ENCODE measurements at regions not wholly inside any gene's neighbourhood (a gene's known extent, or its start where the extent isn't known, plus 50 kb on each side); places are given as distances from the start of the nearest gene placed in this dataset.

DNA sequence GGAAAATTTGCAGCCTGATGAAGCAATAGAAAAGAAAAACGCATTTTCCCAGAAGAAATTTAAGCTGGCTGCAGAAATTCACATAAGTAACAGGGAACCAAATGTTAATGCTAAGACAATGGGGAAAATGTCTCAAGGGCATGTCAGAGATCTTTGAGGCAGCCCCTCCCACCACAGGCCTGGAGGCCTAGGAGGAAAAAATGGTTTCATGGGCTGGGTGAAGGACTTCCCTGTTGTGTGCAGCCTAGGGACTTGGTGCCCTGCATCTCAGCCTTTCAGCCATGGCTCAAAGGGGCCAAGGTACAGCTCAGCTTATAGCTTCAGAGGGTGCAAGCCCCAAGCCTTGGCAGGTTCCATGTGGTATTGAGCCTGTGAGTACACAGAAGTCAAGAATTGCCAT, 476.1 kb upstream of the DPP6 start:
- ChIA-PET POLR2A (no interaction called here), CTCF (no interaction called here)
- Mint-ChIP-seq H3K36me3 (ENCODE audit: low read depth) (no peaks in the 10 kb centered on the region), H3K27ac (no peak overlapping the region), H3K4me3 (no peak overlapping the region), H3K27me3 (no peaks in the 10 kb centered on the region), H3K9me3 (peaks cover 24% of the 10 kb centered on the region), H3K4me1 (no peaks in the 10 kb centered on the region)
- DNase-seq: no peak

DNA sequence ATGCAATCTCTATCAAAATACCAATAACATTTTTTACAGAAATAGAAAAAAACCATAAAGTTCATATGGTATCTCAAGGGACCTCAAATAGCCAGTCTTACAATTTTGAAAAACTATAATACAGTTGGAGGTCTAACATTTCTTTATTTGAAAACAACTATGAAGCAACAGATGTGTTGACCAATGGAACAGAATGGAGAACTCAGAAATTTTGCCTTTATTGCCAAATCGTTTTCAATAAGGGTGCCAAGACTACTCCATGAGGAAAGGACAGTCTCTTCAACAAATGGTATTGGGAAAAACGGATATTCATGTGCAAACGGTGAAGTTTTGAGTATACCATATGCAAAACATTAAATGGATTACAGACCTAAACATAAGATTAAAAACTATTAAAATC, 470.8 kb upstream of the DPP6 start:
- POLR2A ChIA-PET: no interaction called here
- no peak overlapping the region for H3K4me3 Mint-ChIP-seq
- DNase-seq: no peak
- H3K36me3 Mint-ChIP-seq (ENCODE audit: low read depth): no peaks in the 10 kb centered on the region
- no peak overlapping the region for H3K27ac Mint-ChIP-seq
- CTCF ChIA-PET: no interaction called here
- no peaks in the 10 kb centered on the region for H3K27me3 Mint-ChIP-seq
- H3K4me1 Mint-ChIP-seq: no peaks in the 10 kb centered on the region
- H3K9me3 Mint-ChIP-seq: peaks cover 14% of the 10 kb centered on the region

GRCh38 chr7:153584132-153584531, 468.1 kb upstream of the DPP6 start:
- H3K9me3 Mint-ChIP-seq: peaks cover 5% of the 10 kb centered on the region
- no peak overlapping the region for H3K27ac Mint-ChIP-seq
- no peaks in the 10 kb centered on the region for H3K36me3 Mint-ChIP-seq (ENCODE audit: low read depth)
- H3K4me3 Mint-ChIP-seq: no peak overlapping the region
- ChIA-PET CTCF (no interaction called here), POLR2A (no interaction called here)
- no peaks in the 10 kb centered on the region for H3K27me3 Mint-ChIP-seq
- H3K4me1 Mint-ChIP-seq: no peaks in the 10 kb centered on the region
- no peak for DNase-seq

DNA sequence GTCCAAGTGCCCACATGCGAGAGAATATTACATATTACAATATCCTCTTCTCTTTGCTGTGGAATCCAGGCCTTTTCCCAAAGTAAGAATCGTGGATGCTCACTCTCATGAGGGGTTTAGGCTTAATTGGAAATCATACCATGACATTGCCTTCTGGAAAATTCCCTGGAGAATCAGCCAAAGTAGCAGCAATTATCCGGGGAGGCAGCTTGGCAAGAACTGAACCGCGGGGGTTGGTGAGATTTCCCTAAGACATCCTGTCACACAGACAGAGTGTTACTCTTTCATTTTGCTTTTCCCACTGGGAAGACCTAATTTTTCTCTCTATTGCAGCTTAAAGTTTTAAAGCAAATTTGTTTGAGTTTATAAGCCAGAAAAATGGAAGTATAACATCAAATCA, 463.6 kb upstream of the DPP6 start:
- Mint-ChIP-seq H3K4me1 (no peaks in the 10 kb centered on the region), H3K9me3 (peaks cover 9% of the 10 kb centered on the region), H3K27me3 (no peaks in the 10 kb centered on the region), H3K36me3 (ENCODE audit: low read depth) (no peaks in the 10 kb centered on the region), H3K27ac (no peak overlapping the region), H3K4me3 (no peak overlapping the region)
- ChIA-PET CTCF (no interaction called here), POLR2A (no interaction called here)
- no peak for DNase-seq

DNA sequence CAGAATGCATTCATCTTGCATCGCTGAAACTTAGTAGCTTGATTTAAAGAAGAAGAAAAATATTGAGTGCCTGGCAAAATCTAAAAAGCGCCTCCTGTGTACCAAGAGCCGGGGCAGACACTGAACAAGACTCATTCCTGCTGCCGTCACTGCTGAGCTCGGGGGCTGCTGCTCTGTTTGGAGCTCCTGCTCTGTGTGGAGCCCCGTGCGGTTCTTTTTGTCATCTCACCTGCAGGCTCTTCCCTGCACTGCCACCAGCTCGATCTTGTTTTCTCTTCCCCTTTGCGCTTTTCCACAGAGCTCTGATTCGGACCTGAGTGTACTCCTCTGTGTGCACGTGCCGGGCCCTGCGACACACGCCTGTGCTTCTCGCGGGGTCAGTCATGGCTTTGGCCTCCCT, 462.1 kb upstream of the DPP6 start:
- H3K4me1 Mint-ChIP-seq: no peaks in the 10 kb centered on the region
- no peaks in the 10 kb centered on the region for H3K36me3 Mint-ChIP-seq (ENCODE audit: low read depth)
- H3K27ac Mint-ChIP-seq: no peak overlapping the region
- H3K4me3 Mint-ChIP-seq: no peak overlapping the region
- CTCF ChIA-PET: no interaction called here
- POLR2A ChIA-PET: no interaction called here
- H3K9me3 Mint-ChIP-seq: peaks cover 10% of the 10 kb centered on the region
- no peak for DNase-seq
- H3K27me3 Mint-ChIP-seq: no peaks in the 10 kb centered on the region

GRCh38 chr7:153590571-153590970, 461.6 kb upstream of the DPP6 start:
- no peak overlapping the region for H3K27ac Mint-ChIP-seq
- no peaks in the 10 kb centered on the region for H3K27me3 Mint-ChIP-seq
- DNase-seq: no peak
- ChIA-PET POLR2A (no interaction called here), CTCF (no interaction called here)
- no peak overlapping the region for H3K4me3 Mint-ChIP-seq
- no peaks in the 10 kb centered on the region for H3K4me1 Mint-ChIP-seq
- H3K36me3 Mint-ChIP-seq (ENCODE audit: low read depth): no peaks in the 10 kb centered on the region
- H3K9me3 Mint-ChIP-seq: peaks cover 12% of the 10 kb centered on the region

DNA sequence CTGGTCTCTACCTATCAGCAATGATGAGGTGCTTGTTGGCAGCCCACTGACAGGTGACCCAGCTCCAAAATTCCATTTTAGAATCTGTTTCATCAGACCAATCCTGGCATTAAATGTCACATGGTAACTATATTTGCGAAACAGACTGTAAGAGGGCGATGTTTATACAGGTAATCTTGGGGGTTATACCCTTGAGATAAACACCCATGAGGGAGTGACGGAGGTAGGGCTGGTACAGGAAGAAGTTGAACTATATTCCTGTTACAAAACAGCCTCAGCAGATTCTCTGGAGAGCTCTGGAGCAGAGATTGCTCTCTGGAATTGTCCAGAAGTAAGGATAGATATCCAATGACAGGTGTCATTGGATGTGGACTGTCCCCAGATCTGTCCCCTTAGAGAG, 444.8 kb upstream of the DPP6 start:
- no peaks in the 10 kb centered on the region for H3K36me3 Mint-ChIP-seq (ENCODE audit: low read depth)
- H3K4me1 Mint-ChIP-seq: no peaks in the 10 kb centered on the region
- no peak for DNase-seq
- H3K9me3 Mint-ChIP-seq: peaks cover 13% of the 10 kb centered on the region
- POLR2A ChIA-PET: no interaction called here
- no peaks in the 10 kb centered on the region for H3K27me3 Mint-ChIP-seq
- H3K27ac Mint-ChIP-seq: no peak overlapping the region
- CTCF ChIA-PET: no interaction called here
- H3K4me3 Mint-ChIP-seq: no peak overlapping the region

DNA sequence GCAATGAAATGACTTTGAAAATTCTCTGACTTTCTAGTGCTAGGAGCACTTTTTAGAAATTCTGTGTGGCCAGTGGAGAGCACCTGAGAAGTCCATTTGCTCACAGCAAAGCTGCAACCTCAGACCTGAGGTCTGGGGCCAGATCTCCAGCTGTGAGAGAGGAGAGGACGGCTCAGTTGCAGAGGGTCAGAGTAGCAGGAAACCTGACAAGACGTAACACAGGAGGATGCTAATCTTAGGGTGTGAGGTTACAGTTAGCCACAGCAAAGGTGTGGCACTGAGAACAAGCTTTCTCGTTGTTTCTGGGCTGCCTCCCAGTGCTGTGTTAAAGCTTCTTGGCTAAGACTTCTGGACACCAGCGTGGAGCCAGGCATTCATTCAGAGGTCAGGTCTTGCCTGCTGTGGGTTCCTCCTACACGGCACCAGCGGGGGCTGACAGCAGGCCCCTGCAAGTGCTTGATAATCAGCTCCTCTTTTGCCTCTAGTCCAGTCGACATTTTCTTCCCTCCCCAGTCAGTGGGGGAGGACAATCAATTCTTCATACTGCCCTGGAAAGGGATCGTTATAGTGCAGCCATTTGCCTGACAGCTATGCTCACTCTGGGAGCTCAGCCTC, 435.4 kb upstream of the DPP6 start:
- no peak for DNase-seq
- H3K4me1 Mint-ChIP-seq: no peaks in the 10 kb centered on the region
- CTCF ChIA-PET: no interaction called here
- H3K4me3 Mint-ChIP-seq: no peak overlapping the region
- H3K9me3 Mint-ChIP-seq: peaks cover 7% of the 10 kb centered on the region
- H3K27me3 Mint-ChIP-seq: no peaks in the 10 kb centered on the region
- no peak overlapping the region for H3K27ac Mint-ChIP-seq
- no peaks in the 10 kb centered on the region for H3K36me3 Mint-ChIP-seq (ENCODE audit: low read depth)
- POLR2A ChIA-PET: no interaction called here

GRCh38 chr7:153627323-153627722, 424.9 kb upstream of the DPP6 start:
- Mint-ChIP-seq H3K27ac (no peak overlapping the region), H3K4me1 (no peaks in the 10 kb centered on the region)

GRCh38 chr7:153628406-153628805, 423.8 kb upstream of the DPP6 start:
- no peak overlapping the region for H3K27ac Mint-ChIP-seq
- H3K36me3 Mint-ChIP-seq (ENCODE audit: low read depth): no peaks in the 10 kb centered on the region
- no peaks in the 10 kb centered on the region for H3K4me1 Mint-ChIP-seq
- peaks cover 9% of the 10 kb centered on the region for H3K9me3 Mint-ChIP-seq
- ChIA-PET CTCF (no interaction called here), POLR2A (no interaction called here)
- H3K4me3 Mint-ChIP-seq: no peak overlapping the region
- H3K27me3 Mint-ChIP-seq: no peaks in the 10 kb centered on the region
- no peak for DNase-seq

More at GRCh38 chr7:153627323-153627722, 424.9 kb upstream of the DPP6 start:
- Mint-ChIP-seq H3K27me3 (no peaks in the 10 kb centered on the region), H3K9me3 (peaks cover 5% of the 10 kb centered on the region), H3K36me3 (ENCODE audit: low read depth) (no peaks in the 10 kb centered on the region), H3K4me3 (no peak overlapping the region)
- ChIA-PET CTCF (no interaction called here), POLR2A (no interaction called here)
- no peak for DNase-seq

- H3K4me1 Mint-ChIP-seq: no peaks in the 10 kb centered on the region
- no peak overlapping the region for H3K4me3 Mint-ChIP-seq
- H3K27me3 Mint-ChIP-seq: no peaks in the 10 kb centered on the region
- H3K36me3 Mint-ChIP-seq (ENCODE audit: low read depth): no peaks in the 10 kb centered on the region
- ChIA-PET POLR2A (no interaction called here), CTCF (no interaction called here)
- no peak overlapping the region for H3K27ac Mint-ChIP-seq
- DNase-seq: no peak
- peaks cover 9% of the 10 kb centered on the region for H3K9me3 Mint-ChIP-seq
These were observed 423.4 kb upstream of the DPP6 start for GRCh38 chr7:153628825-153629224.

DNA sequence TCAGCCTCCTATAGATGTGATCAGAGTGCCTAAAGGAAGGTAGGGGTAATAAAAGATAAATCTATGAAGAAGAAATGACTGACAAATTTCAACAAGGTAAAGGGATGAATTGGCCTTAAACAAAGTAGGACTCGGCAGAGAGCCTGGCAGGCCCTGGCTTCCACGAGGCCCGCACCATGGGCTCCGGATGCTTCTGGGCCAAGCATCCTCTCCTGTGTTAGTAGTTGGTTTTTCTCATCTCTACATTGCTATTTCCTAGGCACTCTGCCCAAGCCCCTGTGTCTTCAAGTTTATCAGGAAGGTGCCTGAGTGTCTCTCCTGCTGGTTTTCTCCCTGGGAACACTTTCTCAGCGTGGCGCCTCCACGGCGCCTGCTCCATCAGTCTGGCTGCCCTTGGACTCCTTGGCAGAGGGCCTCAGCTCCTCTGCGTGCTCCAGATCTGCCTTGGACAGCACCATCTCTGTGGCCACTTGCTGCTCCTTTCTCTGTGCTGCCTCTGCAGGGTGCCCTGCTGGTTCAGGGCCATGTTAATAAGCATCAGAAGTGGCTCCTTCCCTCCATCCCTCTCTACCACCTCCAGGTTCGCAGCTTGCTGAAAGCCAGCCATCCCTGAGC, 413.3 kb upstream of the DPP6 start:
- peaks cover 14% of the 10 kb centered on the region for H3K9me3 Mint-ChIP-seq
- H3K36me3 Mint-ChIP-seq (ENCODE audit: low read depth): no peaks in the 10 kb centered on the region
- no peak overlapping the region for H3K27ac Mint-ChIP-seq
- POLR2A ChIA-PET: no interaction called here
- H3K4me1 Mint-ChIP-seq: no peaks in the 10 kb centered on the region
- DNase-seq: no peak
- no peak overlapping the region for H3K4me3 Mint-ChIP-seq
- CTCF ChIA-PET: no interaction called here
- no peaks in the 10 kb centered on the region for H3K27me3 Mint-ChIP-seq

GRCh38 chr7:153640586-153640985, 411.6 kb upstream of the DPP6 start:
- Mint-ChIP-seq H3K27ac (no peak overlapping the region), H3K4me3 (no peak overlapping the region), H3K9me3 (peaks cover 16% of the 10 kb centered on the region), H3K36me3 (ENCODE audit: low read depth) (no peaks in the 10 kb centered on the region), H3K27me3 (no peaks in the 10 kb centered on the region), H3K4me1 (no peaks in the 10 kb centered on the region)
- ChIA-PET POLR2A (no interaction called here), CTCF (no interaction called here)
- no peak for DNase-seq

DNA sequence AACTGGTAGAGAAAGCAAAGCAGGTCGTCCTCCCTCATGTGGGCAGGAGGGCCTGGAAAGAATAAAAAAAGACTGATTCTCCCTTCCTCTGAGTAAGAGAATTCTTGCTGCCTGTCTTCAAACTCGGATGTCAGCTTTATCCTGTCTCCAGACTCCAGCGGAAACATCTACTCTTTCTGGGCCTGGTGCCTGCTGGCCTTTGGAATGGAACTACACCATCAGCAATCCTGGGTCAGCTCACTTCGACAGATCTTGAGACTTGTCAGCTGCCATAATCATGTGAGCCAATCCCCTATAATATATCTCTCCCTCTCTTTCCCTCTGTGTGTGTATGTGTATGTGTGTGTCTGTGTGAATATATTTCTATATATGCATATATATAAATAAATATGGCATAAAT, 411.0 kb upstream of the DPP6 start:
- H3K4me1 Mint-ChIP-seq: no peaks in the 10 kb centered on the region
- DNase-seq: no peak
- H3K36me3 Mint-ChIP-seq (ENCODE audit: low read depth): no peaks in the 10 kb centered on the region
- peaks cover 18% of the 10 kb centered on the region for H3K9me3 Mint-ChIP-seq
- H3K27me3 Mint-ChIP-seq: no peaks in the 10 kb centered on the region
- no peak overlapping the region for H3K27ac Mint-ChIP-seq
- ChIA-PET CTCF (no interaction called here), POLR2A (no interaction called here)
- H3K4me3 Mint-ChIP-seq: no peak overlapping the region

Measured in activated CD4-positive, alpha-beta T cell treated with anti-CD3 and anti-CD28 coated beads, Interleukin-2, amount 10 ng/mL, durations not matched to agents 7 days and 5 days (primary cell).